ENCODE measurements at regions not wholly inside any gene's neighbourhood (a gene's known extent, or its start where the extent isn't known, plus 50 kb on each side); places are given as distances from the start of the nearest gene placed in this dataset.

DNA sequence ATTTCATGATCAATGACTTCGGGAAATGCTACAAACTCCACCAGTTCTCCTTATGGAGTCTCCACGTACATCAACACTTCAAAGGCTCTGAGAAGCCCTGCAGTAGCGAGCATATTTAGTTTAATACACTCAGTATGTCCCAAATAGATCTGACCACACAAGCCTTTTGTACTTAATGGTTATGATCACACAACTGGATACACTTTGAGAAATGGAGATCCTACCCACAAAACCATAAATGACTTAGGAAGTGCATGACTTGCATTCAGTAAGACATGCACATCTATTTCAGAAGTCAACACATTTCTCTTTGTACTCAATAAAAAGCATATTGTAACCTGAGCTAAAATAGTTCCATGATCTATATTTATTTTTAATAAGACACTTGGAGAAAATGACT lies 103.6 kb upstream of the SPATA12 start:
- TF ChIP-seq, protein P1, sequence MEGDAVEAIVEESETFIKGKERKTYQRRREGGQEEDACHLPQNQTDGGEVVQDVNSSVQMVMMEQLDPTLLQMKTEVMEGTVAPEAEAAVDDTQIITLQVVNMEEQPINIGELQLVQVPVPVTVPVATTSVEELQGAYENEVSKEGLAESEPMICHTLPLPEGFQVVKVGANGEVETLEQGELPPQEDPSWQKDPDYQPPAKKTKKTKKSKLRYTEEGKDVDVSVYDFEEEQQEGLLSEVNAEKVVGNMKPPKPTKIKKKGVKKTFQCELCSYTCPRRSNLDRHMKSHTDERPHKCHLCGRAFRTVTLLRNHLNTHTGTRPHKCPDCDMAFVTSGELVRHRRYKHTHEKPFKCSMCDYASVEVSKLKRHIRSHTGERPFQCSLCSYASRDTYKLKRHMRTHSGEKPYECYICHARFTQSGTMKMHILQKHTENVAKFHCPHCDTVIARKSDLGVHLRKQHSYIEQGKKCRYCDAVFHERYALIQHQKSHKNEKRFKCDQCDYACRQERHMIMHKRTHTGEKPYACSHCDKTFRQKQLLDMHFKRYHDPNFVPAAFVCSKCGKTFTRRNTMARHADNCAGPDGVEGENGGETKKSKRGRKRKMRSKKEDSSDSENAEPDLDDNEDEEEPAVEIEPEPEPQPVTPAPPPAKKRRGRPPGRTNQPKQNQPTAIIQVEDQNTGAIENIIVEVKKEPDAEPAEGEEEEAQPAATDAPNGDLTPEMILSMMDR (IDR thresholded peaks at IDR 0.05) = no peak
- no peak for TF ChIP-seq POLR2AphosphoS5 (IDR thresholded peaks at IDR 0.05; ENCODE audit: low read depth, low read length)
